COLO668 (cell line): ENCODE measurements at regions not wholly inside any gene's neighbourhood (a gene's known extent, or its start where the extent isn't known, plus 50 kb on each side); places are given as distances from the start of the nearest gene placed in this dataset.
"Not testable (repeated sequence)": the region's sequence is repeated elsewhere in the genome, so short reads cannot be mapped to it uniquely, and the experiment has no call there.

ENCODE experiments used
- DNase-seq: peaks from one replicate; lab custom pipeline; 2025; ENCODE audit not compliant: unreplicated experiment; lab: John Stamatoyannopoulos, UW

DNA sequence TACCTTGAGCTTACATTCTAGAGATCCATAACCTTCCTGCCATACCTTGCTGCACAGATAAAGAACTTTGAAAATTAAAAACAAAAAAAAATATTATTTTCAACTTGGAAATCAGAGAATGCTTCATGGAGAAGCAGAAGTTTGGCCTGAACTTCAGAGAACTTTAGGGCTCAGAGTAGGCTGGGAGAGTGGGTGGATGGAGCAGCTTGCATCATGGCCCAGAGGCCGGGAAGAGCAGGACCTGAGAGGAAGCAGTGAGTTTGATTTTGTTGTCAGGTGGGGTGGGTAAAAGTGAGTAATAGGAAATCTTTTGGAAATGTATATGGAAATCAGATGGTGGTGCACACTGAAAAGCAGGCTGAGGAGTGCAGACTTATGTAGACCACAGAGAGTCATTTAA, 228.5 kb upstream of the KRR1 start:
- no peak for DNase-seq

DNA sequence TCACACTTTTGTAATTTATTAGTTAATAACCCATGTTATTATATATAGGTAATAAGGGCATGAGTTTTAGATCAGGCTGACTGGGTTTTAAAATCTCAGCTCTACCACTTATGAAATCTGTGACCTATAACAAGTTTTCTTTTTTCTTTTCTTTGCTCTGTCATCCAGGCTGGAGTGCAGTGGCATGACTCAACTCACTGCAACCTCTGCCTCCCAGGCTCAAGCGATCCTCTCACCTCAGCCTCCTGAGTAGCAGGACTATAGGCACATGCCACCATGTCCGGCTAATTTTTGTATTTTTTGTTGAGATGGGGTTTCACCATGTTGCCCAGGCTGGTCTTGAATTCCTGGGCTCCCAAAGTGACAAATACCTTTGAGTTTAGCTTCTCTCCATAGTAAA, 227.7 kb upstream of the KRR1 start:
- DNase-seq = not testable (repeated sequence)

DNA sequence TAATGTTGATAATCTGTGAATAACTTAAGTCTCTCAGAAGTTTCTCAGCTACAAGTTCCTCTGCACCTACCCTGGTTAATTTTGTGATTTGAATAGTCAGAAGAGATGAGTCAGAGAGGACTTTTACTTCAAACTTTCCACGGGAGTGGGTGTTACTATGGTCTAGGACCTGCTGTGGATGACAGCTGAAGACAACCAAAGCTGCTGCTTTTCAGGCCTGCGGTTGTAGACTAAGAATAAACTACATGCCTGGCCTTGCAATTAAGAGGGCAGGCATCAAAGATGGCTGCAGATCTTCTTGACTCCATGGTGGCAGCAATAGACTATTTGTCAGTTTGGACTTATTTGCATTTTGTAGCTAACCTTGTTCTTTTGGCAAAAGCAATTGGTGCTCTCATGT, 227.1 kb upstream of the KRR1 start:
- no peak for DNase-seq

DNA sequence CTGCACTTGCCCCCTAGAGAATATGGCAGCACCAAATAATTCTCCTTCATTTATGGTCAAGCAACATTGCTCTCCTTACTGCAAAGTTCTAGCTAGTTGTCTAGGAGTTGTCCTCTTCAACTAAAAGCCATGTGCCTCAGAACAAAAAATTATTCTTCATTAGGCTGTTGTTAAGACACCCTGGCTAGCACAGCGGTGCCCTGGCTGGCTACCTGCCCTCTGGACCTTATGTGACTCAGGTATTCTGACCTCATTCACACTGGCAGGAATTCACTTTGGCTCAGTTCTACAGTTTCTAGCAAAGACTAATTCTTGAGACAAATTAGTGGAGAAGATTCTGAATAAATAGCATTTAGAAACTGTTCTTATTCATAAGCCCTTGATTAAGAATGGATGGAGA, 224.4 kb upstream of the KRR1 start:
- no peak for DNase-seq

DNA sequence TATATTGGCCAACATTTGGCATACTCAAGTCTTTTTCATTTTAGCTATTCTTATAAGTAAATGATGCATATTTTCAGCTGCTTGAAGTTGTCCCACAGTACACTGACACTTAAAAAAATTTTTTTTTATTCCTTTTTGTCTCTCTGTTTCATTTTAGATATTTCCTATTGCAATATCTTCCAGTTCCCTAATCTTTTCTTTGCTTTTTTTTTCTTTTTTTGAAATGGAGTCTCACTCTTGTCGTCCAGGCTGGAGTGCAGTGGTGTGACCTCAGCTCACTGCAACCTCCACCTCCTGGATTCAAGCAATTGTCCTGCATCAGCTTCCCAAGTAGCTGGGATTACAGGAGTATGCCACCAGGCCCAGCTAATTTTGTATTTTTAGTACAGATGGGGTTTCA, 217.4 kb upstream of the KRR1 start:
- no peak for DNase-seq

DNA sequence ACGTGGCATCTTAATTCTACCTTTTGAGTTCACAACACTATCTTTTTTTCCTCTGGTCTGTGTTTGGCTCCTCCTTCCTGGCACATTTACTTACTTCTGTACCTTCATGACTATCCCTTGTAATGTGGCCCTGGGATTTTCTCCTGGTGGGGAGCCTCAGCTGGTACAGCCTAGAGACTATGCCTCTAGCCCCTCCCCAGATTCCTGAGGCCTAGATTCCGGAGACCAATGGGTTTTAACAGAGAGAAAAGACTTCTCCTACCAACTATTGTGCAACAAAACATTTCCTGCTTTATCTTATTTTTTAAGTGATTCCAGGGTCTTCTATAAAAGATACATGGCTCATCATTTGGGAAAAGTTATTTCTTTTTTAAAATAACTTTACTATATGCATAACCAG, 216.2 kb upstream of the KRR1 start:
- no peak for DNase-seq

DNA sequence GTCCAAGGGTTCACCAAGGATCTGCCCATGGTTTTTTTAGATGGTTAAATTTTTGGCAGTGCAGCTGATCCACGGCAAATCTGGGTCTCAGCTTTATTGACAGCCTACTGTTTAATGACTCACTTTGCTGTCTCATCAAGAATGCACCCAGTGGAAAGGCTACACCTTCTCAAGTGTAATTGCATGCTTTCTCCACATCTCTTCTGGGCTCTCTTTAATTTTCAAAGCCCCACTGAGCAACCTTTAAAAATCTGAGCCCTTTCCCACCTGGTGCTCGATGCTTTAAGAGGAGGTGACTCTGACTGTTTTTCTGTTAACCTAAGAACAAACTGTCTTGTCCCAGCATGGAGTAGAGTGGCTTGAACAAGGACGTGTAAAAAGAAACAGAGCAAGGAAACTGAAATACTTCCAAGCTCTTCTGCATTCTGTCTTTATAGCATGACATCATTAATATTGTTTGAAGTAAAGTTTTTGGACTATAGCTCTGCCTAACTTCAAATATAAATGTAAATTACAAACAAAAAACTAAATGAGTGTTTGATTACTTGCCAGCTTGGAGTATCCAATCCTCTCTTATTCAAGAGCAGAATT, 214.2 kb upstream of the KRR1 start:
- no peak for DNase-seq

DNA sequence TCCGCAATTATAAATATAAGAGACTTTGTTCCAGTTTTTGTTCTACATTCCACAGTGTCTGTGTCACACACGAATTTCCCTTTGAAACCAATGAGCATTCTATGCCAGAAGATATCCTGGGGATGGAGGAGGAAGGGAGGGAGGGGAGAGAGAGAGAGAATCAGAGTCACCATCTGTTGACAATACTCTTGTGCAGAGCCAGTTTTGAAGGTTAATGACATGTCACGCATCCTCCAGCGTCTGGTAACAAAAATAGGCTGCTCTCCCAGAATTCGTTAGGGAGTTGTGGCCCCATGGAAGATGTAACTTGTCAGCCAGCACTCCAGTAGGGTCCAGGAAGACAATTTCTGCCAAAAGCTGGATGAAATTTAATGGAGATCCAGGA, 213.5 kb upstream of the KRR1 start:
- peak; percentile 18 for DNase-seq

DNA sequence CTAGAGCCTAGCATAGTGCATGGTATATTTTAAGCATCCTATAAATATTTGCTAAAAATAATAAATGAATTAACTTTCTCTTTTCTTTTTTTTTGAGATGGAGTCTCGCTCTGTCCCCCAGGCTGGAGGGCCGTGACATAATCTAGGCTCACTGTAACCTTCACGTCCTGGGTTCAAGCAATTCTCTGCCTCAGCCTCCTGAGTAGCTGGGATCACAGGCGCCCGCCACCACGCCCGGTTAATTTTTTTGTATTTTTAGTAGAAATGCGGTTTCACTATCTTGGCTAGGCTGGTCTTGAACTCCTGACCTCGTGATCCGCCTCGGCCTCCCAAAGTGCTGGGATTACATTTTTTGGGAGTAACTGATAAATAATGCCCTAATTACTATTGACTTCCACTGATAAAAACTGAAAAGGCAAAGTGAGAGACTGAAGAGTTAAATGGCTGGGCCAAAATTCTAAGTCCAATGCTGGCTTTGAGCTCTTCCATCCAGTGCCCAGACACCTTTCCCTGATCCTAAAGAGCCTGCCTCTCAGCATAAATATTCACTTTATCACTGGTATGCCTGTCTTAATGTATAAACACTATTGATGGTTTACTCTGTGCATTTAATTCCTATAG, 213.0 kb upstream of the KRR1 start:
- no peak for DNase-seq

DNA sequence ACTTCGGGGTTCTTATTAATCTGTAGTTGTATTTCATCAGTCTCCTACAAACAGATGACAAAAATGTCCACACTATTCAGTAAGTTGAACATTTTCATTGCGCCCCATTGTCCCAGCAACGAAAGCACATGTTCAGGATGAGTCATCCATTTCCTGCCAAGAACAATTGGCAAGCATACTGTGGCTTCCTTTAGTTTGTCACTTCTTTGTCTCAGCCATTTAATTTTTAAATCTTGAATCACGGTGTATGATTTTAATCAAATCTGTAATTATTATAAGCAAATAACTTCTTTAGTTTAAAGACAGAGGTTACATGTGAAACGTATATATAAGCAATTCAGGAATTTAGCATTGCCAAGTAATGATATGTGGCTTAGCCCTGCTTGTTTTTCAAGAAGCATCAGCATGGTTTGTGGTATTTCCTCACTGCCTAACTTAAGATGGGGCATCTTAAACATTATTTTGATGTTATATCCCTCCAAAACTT, 211.3 kb upstream of the KRR1 start:
- peak; percentile 43 for DNase-seq

DNA sequence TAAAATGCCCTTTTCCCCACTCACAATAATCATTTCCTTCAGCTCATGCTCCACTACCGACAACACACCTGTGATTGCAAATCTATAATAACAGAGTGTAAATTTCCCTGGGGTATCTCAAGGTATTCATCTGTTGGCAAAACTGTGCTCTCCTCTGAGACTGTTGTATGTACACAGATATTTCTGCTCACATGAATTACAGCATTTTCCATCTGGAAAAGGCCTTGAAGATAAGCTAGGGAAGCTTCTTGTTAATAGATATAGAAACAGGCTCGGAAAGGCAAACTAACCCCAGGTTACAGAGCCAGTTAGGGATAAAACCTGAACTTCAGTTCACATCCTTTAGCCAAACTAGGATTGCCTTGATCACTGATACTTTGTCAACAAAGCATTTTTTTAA, 210.4 kb upstream of the KRR1 start:
- DNase-seq = no peak

DNA sequence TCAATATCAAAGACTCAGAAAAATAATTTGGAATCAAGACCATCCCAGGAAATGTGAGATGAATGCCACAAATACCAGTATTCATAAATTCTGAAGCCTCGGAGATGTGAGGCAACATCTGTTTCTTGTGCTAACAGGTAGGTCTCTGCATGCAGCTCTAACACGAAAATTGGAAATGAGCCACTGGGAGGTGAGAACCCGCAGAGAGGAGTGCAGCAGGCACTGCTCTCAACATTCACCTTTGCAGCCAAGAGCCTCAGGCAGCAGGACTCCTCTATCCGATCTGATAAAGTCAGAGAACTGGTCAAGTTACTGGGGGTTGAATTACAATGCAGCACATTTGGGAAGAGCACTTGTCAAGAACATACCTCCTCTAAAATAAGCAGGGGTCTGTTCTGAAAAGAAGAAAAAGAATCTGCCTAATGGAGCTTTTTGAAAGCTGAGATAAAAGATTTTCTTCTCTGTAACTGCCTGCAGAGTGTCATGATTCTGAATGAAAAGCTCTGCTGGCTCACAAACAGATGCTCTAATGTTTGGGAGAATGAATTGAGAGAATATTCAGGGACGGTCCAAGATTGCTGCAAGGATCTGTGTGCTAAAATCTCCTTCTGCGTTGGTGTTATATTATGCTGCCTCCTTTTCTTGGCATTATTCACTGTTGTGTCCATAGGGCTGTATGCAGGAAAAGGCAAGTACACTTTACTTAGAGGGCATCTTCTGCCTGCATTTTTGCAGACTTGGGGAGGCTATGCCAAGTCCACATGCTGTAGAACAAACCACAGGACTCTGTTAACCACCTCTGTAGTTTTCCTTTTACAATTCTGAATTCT, 209.6 kb upstream of the KRR1 start:
- no peak for DNase-seq

DNA sequence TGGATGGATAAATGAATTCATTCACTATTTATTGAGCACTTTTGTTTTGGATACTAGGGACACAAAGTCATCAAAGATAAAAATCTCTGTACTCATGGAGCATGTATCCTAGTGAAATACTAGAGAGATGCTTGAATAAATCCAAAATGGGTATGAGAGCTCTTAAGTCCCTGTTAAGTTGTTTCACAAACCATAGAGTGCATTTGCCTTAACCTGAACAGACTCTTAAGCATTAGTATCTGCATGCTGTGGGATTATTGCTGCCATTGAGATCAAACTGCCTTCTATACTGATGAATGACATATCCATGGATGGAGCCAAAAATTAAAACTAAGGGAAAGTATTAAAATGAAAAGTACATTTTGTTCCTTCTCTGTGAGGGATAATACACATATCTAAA, 206.5 kb upstream of the KRR1 start:
- no peak for DNase-seq

DNA sequence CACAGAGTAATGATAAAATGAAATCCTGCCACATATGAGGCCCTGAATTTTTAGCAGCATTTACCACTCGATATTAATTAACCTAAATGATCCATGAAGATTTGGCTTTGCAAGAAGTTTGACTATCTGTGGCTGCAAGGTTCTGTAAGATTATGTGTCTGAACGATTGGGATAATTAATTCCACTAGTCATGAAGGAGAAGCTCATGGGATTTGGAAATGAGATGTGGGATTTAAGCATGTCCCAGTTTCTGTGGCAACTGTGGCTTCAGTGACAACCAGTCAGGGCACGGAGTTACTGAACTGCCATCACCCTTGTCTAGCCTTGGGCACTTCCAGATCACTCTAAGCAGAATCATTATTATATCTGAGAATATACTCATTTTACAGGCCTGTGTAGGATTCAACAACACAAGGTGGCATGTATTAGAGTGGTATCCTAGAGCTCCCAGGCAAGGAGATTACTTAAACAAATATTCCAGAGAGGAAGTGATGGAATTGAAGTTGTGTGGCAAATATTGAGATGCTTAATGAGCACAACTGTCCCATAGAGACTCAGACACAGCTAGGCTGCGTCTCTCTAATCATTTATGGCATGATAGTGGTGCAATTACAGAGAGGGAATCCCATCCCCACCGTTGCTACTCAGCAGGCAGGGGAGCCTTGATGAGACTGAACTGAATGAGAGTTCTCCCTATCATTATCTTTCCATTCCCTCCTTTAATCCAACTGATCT, 205.0 kb upstream of the KRR1 start:
- no peak for DNase-seq

DNA sequence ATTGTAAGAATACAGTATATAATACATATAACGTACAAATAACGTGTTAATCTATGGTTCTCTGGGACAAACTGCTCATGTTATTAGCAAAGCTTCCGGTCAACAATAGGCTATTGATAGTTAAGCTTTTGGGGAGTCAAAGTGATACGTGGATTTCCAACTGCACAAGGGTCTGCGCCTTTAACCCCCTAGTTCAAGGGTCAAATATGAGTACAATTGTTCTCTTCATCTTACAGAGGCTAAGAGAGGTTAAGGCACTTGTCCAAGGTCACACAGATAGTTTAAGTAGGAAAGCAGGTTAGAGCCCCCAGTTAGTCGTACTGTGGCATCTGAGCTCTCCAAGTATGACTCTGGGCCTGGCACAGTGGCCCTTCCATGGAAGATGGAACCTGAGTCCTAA, 204.3 kb upstream of the KRR1 start:
- DNase-seq = no peak

DNA sequence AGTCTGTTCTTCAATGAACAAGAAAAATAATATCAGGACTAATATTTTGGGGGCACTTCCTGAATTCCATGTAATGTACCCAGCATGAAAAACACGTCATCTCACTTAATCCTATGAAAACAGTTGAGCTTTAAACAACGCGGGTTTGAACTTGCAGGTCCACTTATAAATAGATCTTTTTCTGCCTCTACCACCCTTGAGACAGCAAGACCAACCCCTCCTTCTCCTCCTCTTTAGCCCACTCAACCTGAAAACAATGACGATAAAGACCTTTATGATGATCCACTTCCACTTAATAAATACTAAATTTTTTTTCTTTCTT, 203.9 kb upstream of the KRR1 start:
- no peak for DNase-seq

DNA sequence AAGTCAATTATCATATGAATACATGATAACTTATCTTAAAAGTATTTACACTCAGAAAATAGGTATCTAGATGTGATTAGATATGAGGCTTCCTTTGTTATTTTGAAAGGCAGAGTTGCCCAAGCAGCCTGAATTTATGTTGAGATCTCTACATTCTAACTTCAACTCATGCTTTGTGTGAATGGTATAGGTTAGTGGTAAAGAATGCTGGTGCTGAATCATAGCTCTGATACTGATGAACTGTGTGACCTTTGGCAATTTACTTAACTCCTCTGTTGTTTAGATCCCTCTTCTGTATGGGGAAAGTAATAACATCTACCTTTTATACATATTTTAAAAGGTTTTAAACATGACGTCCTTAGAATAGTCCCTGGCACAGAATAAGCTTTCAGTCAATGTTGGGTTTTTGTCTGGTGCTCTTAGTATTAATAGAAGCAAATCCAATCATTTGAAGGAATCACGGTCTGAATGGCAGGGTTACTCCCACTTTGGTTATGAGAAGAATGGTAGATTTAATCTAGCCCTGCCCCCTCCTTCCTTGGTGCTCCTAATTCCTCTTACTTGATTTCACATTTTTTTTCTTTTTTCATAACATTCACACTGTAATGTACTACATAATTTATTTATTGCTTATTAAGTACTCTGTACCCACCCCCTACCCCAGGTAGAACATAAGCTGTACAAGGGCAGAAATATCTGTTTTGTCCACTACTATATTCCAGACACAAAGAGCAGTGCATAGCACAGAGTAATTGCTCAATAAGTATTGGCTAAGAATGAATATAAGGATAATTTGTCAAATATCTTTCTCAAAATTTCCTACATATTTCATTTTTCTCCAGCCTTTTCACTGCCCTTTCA, 203.3 kb upstream of the KRR1 start:
- no peak for DNase-seq

DNA sequence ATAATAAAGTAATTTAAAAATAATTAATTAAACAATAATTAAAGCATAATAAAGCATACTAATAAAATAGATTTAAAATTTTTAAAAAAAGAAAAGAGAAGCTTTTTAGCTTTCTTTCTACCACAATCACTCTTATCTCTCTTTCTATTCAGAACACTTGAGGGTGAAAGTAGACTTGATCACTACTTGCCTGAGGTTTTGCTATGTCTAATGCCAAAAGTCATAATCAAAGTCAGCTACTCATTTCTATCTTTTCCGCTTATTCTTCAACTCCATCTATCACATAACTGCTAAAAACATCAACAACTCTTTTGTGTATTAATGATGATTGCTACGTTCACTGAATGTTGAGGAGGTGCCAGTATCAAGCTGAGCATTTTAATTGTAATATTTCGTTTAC, 202.0 kb upstream of the KRR1 start:
- no peak for DNase-seq

DNA sequence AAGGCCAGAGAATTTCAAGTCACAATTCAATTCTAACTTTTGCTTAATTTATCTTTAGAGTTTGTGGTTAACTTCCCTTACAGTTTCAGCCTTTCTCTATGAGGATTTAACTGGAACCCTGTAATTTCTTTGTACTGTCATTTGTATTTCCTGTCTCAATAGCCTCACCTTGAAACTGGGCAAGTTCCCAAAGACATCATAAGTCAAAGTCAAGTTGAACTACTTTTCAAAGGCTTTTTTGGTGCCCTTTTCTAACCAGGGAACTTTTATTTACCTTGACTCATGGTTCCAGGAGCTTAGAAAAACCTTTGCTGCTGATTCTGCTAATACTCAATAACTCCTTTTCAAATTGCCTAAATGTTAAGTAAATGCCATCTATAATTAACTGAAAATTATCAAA, 200.8 kb upstream of the KRR1 start:
- DNase-seq = no peak

DNA sequence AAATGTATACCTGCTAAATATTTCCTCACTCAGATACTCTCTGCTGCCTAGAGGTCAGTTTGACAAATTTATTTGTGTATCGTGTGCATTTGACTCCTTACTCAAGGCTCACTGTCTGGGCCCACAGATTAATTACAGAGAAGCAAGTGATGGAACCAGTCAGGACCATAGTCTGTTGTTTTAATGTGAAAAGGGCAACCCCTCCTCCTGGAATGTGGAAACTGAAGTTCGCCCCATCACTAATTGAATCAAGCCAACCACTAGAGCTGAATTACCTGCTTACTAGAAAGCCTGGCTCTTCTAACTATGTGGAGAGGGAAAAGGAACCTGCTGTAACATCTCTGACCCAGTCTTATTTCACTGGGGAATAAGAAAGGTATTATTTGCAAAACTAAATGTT, 199.9 kb upstream of the KRR1 start:
- no peak for DNase-seq
